AG04450 (cell line): ENCODE measurements at regions not wholly inside any gene's neighbourhood (a gene's known extent, or its start where the extent isn't known, plus 50 kb on each side); places are given as distances from the start of the nearest gene placed in this dataset.

ENCODE experiments used
- CTCF ChIA-PET: fragments of 300-600, 350-600 bp; formaldehyde crosslinking; extraction: SDS; loops from one replicate; lab custom pipeline; 2022; ENCODE audit warnings: antibody characterized with exemption, inconsistent platforms; lab: Charles Lee
- POLR2A ChIA-PET: fragments of 350-600 bp; formaldehyde crosslinking; extraction: SDS; loops from one replicate; lab custom pipeline; 2021; ENCODE audit warnings: antibody characterized with exemption, inconsistent platforms; lab: Yijun Ruan, JAX
- DNase-seq: peaks from one replicate; pipeline ENCODE4 v3.0.0-alpha.2; 2011; ENCODE audit warnings: low read depth, low spot score
- H3K27ac ChIP-seq: one replicate; pipeline ENCODE4 v1.5.1; 2012; ENCODE audit warnings: low read depth, low read length, control low read depth
- H3K27me3 ChIP-seq: one replicate; pipeline ENCODE4 v1.6.0; 2012; ENCODE audit warnings: low read length; ENCODE audit not compliant: control insufficient read depth, insufficient read depth
- H3K4me3 ChIP-seq: 2 replicates; pipeline ENCODE4 v1.5.1; 2011; ENCODE audit warnings: mild to moderate bottlenecking, low read depth, low read length, control low read depth
- H3K9me3 ChIP-seq: 2 replicates; pipeline ENCODE4 v1.5.1; 2012; ENCODE audit warnings: low read length; ENCODE audit not compliant: control insufficient read depth, insufficient read depth
- CTCF ChIP-seq: IDR thresholded peaks from 2 replicates; pipeline ENCODE4 v1.5.1; 2011; ENCODE audit warnings: low read depth, low read length, control low read depth, inconsistent platforms

DNA sequence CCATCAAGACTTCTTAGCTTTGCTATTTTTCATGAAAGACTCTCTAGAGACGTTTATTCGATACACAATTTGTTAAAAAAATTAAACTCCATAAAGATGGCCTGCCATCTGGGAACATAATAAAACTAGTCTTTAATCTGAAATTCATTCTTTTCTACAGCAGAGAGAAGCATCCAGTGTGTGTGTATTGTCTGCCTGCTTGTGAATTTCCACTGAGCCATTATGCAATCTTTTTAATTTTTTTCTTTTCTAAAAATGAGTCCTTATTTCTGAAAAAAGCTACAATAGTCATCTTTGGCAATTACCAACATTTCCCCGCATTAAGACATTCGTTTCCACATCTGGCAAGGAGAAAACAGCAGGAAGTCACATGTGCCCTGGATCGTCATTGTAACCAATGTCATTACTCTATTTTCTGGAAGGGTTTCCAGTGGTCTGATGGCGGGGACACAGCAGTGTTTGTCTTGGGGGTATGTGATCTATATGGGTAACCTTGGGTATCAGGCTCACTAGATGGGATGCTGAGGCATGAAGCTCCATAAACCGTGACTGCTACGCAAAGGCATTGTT lies 263.1 kb downstream of the MSX2 start:
- POLR2A ChIA-PET, result no interaction called here
- H3K27ac ChIP-seq, result no peak overlapping the region
- no peaks in the 10 kb centered on the region; the same call in 1 of the 2 replicates for H3K9me3 ChIP-seq
- no peak for TF ChIP-seq CTCF
- DNase-seq, result no peak
- no peak overlapping the region for H3K4me3 ChIP-seq
- CTCF ChIA-PET, result no interaction called here
- H3K27me3 ChIP-seq, result no peaks in the 10 kb centered on the region

GRCh38 chr5:174984863-174985262 lies 260.5 kb downstream of the MSX2 start:
- no peak overlapping the region for H3K4me3 ChIP-seq
- H3K27me3 ChIP-seq, result no peaks in the 10 kb centered on the region
- no peak for DNase-seq
- H3K27ac ChIP-seq, result no peak overlapping the region
- no peaks in the 10 kb centered on the region; the same call in 1 of the 2 replicates for H3K9me3 ChIP-seq
- ChIA-PET CTCF (no interaction called here), POLR2A (no interaction called here)
- TF ChIP-seq CTCF, result no peak

- Histone ChIP-seq H3K9me3 (no peaks in the 10 kb centered on the region; the same call in 1 of the 2 replicates), H3K27ac (no peak overlapping the region), H3K27me3 (no peaks in the 10 kb centered on the region), H3K4me3 (no peak overlapping the region)
- POLR2A ChIA-PET, result no interaction called here
- CTCF ChIA-PET, result interaction anchor here (0.5 kb wide), 1 partner anchor 73 kb away, joined by 3 read pairs; no protein-coding TSS in a partner anchor
- no peak for DNase-seq
- no peak for TF ChIP-seq CTCF
Observed at GRCh38 chr5:174982485-174982884, 258.1 kb downstream of the MSX2 start.

DNA sequence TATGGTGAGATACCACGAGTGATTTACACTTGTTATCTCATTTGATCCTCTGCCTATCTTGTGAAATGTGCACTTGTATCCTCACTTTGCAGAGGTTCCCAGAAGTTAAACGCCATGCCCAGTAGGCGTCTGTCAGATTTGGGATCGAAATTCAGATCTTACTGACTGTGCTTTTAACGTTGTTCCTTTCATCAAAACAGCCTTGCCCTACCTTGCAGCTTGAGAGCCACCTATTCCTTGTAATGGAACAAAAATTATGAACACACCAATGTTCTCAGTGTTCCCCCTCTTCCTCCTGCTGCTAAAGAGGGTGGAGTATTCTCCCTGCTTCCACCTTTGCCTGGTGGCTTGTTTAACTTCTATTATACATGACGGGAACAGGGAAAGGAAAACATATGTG lies 257.0 kb downstream of the MSX2 start:
- Histone ChIP-seq H3K27me3 (no peaks in the 10 kb centered on the region), H3K27ac (no peak overlapping the region), H3K4me3 (no peak overlapping the region), H3K9me3 (no peaks in the 10 kb centered on the region; the same call in 1 of the 2 replicates)
- POLR2A ChIA-PET, result no interaction called here
- CTCF ChIA-PET, result no interaction called here
- no peak for DNase-seq
- no peak for TF ChIP-seq CTCF

DNA sequence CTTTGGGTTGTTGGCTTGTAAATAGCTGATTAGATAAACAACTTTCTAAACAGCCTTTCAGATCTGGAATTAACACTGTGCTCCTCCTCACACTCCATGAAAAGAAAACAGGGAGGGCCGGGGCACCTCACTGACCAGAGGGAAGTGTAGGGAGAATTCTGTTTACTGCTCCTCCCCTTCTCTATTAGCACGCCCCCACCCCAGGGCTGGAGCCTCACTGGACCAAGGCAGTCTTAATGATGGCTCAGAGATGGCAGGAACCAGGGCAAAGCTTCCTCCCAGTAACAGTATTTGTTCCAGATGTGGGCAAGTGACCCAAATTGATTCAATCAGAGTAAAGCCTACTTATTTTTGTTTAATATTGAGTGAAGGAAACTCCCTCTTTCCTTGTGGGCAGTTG lies 256.6 kb downstream of the MSX2 start:
- ChIA-PET POLR2A (no interaction called here), CTCF (no interaction called here)
- H3K9me3 ChIP-seq, result no peaks in the 10 kb centered on the region; the same call in 1 of the 2 replicates
- no peaks in the 10 kb centered on the region for H3K27me3 ChIP-seq
- no peak for DNase-seq
- no peak for TF ChIP-seq CTCF
- no peak overlapping the region for H3K27ac ChIP-seq
- H3K4me3 ChIP-seq, result no peak overlapping the region
